IPS DF 19.7 (cell line): ENCODE measurements at regions not wholly inside any gene's neighbourhood (a gene's known extent, or its start where the extent isn't known, plus 50 kb on each side); places are given as distances from the start of the nearest gene placed in this dataset.

Source experiments
- DNase-seq: peaks from one replicate; pipeline ENCODE4 v3.0.0-alpha.2; 2013; ENCODE audit warnings: low read depth, low spot score

DNA sequence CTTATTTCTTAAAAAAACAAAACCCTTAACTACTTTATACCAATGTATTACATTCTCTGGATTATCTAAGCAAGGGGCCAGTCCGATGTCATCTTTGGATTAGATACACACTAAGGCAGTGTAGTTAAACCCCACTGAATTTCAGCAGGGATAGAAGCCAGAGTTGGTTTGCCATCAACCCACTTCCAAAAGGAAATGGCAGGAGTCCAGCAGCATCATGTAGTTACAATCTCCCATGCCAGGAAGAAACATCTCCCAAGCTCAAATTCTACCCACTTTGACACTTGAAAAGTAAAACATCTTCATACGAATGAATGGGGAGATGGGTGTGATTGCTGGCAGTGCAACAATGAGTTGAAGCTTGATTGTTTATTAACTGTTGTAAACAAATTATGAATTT lies 203.5 kb upstream of the PLXNC1 start:
- DNase-seq = no peak

DNA sequence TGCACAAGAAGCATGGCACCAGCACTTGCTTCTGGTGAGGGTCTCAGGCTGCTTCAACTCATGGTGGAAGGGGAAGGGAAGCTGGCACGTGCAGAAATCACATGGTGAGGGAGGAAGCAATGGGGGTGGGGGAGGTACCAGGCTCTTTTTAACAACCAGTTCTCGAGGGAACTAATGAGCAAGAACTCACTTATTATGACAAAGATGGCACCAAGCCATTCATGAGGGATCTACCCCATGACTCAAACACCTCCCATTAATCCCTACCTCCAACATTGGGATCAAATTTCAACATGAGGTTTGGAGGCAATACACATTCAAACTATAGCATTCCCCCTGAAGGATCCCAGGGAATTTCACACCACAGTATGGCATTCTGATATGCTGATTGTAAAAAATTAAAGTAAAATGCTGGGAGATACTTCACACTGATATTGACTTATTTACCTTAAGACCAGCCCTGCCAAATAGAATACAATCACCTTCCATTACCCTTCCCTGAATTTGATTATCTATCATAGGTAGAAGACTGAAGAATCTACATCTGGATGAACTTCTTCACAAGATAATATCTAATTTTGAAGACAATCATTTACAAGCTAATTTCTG lies 201.7 kb upstream of the PLXNC1 start:
- no peak for DNase-seq

DNA sequence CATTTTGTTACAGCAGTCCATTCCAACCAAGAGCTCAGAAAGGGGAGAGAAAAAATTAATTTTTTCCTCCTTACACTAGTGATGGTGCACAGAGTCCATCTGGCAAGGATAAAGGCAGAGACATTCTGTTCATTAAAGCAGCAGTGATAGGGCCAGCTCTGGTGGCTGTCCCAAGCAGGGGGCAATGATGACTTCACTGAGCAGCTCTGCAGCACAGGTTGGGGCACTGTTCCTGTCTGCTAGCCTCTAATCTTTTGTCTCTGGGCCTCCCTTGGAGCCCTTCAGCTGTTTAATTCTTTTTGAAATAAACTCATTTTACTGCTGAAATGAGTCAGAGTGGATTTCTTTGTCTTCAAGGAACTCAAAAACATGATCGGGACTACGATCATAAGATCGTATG lies 200.9 kb upstream of the PLXNC1 start:
- no peak for DNase-seq

DNA sequence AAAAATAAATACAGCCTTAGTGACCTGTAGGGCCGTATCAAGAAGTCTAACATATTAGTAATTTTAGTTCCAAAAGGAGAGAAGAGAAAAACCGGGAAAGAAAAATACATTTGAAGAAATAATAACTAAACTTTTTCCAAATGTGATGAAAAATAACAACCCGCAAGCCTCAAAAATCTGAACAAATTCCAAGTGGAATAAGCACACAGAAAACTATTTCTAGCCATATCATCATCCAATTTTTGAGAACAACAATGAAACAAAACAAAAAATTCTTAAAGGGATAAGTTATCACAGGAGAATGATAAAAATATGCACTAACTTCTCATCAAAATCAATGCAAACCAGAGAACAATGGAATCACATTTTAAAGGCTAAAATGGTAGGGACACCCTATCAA lies 198.1 kb upstream of the PLXNC1 start:
- no peak for DNase-seq

DNA sequence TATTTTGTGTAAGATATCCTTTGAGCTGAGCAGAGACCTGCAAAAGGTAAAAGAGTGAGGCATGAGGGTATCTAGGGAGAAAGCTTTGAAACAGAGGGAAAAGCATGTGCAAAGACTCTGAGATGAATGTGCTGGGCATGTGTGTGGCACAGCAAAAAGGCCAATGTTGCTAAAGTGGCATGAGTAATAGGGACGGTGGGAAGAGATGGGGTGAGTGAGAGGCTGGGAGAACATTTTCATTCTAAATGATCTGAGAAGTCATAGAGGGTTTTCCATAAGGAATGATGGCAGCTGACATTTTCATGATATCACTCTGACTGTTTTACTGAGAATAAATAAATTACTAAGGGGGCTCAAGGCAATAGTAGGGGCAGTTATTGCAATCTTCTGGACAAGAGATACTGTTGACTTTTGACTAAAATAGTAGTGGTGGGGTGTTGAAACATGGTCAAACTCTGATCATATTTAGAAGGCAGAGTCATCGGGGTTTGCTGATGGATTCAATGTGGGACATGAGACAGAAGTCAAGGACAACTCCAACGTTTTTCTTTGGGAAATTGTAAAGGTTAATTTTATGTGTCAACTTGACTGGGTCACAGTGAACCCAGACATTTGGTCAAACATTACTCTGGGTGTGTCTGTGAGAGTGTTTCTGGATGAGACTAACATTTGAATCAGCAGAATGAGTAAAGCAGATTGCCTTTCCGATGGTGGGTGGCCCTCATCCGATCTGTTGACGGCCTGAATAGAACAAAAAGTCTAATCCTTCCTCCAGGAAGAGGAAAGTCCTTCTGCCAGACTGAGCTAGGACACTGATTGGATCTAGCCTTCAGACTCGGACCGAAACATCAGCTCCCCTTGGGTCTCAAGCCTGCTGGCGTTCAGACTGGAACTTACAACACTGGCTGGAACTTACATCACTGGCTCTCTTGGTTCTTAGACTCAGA lies 193.9 kb upstream of the PLXNC1 start:
- no peak for DNase-seq

DNA sequence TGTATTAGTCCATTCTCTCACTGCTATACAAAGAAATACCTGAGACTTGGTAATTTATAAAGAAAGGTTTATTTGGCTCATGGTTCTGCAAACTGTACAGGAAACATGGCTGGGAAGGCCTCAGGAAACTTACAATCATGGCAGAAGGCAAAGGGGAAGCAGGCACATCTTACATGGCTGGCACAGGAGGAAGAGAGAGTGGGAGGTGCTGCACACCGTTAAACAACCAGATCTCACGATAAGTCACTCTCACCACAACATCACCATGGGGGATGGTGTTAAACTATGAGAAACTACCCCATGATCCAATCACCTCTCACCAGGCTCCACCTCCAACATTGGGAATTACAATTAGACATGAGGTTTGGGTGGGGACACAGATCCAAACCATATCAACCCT lies 191.8 kb upstream of the PLXNC1 start:
- DNase-seq = no peak

DNA sequence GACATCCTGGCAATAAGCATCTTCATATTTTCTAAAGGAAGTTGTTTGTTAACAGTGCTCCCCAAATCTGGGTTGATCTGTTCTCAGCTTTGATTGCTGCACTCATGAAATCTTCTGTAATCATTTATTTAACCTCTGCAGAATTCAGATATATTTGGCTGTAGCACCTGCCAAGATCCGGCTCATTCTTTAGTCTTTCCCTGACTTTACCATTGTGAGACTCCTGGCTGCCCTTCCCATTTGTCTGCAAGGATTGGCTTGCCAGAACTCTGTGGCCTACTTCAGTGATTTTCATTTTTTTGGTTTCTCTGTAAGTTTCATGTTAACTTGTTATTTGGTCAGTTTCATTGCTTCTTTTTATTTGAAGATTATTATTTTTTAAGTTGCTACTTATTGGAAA lies 191.2 kb upstream of the PLXNC1 start:
- no peak for DNase-seq

DNA sequence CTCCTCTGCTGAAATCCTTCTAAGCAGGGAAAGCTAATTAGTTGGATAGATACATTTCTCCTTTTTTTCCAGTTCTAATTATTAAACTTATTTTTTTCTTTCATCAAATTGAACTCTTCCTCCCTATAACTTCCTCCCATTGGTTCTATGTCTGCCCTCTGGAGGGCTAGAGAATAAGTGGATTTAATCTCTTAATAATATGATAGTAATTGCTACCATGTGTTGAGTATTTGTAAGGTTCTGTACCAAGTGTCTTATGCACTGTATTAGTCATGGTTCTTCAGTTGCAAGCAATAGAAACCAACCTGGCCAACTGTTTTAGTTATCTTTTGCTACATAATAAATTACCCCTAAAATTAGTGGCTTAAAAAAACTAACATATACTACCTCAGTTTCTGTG lies 190.5 kb upstream of the PLXNC1 start:
- no peak for DNase-seq

DNA sequence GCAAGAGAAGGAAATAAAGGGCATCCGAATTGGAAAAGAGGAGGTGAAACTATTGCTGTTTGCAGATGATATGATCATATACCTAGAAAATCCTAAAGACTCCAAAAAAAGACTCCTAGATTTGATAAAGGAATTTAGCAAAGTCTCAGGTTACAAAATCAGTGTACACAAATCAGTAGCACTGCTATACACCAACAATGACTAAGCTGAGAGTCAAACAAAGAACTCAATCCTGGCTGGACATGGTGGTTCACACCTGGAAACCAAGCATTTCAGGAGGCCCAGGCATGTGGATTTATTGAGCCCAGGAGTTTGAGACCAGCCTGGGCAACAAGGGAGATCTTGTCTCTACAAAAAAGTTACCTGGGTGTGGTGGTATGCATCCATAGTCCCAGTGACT lies 188.7 kb upstream of the PLXNC1 start:
- DNase-seq = no peak

DNA sequence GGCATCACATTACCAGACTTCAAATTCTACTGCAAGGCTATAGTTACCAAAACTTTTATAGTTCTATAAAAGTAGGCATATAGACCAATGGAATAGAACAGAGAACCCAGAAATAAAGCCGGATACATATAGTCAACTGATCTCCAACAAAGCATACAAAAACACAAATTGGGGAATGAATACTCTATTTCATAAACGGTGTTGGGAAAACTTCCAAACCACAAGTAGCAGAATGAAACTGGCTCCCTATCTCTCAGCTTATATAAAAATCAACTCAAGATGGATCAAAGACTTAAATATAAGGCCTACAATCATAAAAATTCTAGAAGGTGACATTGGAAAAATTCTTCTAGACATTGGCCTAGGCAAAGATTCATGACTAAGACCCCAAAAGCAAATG lies 187.9 kb upstream of the PLXNC1 start:
- DNase-seq = no peak

DNA sequence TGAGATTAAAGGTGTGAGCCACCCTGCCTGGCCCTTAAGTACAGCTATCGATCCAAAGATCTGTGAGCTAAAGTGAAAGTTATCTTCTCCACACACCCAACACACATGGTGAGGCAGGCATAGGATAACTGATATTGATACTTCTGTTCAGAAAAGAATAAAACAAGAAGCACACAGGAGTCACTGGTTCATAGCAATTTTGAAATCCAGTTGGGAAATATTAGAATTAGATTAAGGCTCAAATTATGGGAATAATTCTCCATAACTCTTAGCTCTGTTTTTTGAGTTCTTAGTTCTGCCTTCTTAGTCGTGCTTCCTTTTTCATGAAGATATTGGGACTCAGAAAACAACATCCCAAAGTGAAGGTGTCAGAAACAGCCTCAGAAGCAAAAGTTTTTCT lies 186.0 kb upstream of the PLXNC1 start:
- DNase-seq = no peak

DNA sequence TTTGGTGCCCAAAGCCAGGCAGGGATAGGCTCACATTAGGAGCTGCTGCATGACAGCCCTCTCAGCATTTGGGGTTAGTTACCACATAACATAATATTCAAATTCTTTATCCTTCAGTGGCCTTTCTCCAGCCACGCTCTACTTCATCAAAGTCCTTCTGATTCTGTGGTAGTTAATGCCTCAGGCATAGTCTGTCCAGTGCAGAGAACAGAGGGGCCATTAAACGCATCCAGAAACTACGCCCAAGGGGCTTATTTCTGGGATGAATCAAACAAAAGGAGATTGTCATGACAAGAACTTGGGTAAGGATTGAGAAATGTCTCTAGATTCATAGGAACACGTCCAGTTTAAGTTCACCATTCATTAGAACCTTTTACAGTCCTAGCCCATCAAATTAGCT lies 183.4 kb upstream of the PLXNC1 start:
- DNase-seq = no peak

DNA sequence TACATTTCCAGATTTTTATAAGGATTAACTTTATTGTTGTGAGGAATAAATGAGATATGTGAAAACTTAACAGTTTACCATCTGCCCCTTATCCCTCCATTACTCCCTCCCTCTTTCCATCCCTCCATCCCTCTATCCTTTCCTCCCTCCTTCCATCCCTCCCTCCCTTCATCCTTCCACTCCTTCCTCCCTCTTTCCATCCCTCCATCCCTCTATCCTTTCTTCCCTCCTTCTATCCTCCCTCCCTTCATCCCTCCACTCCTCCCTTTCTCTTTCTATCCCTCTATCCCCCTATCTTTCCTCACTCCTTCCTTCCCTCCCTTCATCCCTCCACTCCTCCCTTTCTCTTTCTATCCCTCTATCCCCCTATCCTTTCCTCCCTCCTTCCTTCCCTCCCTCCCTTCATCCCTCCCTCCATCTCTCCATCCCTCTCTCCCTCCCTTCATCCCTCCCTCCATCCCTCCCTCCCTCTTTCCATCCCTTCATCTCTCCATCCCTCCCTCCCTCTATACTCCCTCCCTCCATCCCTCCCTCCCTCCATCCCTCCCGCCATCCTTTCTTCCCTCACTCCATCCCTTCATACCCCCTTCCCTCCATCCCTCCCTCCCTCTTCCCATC lies 181.8 kb upstream of the PLXNC1 start:
- no peak for DNase-seq

DNA sequence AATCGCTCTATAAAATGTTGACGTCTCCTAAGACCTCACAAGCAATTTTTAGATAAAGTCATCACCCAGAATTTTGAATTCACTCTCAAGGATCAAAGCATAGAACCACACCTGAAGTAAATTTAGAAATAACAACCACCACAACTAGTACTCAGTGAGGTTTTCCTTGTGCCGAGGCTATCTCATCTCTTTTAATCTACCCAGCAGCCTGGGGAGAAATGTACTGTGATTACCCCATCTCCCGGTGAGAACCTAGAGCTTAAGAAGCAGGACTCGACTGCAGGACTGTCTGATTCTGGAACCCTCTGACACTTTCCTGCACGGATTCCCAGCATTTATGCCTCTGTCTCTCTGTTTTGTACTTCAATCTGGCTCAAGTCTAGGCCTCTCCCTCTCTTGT lies 180.9 kb upstream of the PLXNC1 start:
- DNase-seq = no peak

DNA sequence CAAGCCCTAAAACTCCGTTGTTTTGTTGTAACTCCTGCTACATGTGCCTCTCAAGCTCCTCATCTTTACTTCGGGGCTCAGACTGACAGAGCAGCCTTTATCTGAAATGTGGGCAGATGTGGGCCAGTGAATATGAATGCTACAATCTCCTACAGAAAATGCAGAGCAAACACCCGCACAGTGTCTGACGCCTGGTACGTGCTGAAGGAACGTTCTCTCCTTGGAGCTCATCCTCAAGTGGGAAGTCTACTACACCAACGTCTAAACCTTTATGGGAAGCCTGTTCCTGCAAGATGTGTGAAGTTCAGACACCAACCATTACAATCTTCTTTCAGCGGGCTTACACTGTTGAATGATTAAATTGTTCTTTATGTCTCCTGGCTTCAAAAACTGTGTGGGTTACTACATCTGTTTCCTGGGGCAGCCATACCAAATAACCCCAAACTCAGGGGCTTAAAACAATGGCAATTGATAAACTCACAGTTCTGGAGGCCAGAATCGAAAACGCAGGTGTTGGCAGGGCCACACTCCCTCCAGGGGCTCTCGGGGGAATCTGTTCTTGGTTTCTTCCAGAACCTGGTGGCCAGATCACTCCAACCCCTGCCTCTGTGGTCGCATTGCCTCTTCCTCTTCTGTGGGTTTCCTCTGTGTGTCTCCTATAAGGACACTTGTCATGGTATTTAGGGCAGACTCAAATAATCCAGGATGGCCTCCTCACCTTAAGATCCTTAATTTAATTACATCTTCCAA lies 179.7 kb upstream of the PLXNC1 start:
- DNase-seq = no peak

DNA sequence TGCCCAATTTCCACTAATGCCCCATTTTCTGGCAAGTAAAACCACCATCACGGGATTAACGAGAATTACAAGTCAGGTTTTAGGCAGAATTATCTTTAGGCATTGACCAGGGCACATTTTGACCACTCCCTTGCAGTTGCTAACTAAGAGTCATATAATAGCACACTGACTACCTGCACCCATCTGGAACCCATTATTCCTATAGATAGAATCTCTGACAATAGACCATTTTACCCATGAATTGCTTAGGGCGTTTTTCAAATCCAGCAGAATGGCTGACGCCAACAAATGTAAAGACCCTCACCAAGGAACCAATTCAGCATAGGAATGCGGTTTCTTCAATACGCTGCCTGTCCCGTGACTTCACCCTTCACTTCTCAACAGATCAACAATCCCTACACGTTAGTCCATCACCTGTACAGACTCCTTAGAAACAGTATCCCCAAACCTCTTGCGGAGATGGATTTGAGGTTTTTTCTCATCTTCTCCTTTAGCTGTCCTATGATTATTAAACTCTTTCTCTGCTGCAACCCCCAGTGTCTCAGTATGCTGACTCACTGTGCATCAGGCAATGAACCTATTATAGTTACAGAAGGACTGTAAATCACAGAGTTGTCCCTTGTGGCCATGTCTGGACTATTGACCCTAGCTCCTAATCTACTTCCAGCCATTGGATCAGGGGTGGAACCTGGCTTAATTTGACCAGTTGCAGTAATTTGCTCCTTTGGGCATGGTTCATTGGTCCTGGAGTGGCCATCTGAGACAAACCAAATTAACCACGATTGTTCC lies 177.3 kb upstream of the PLXNC1 start:
- no peak for DNase-seq

DNA sequence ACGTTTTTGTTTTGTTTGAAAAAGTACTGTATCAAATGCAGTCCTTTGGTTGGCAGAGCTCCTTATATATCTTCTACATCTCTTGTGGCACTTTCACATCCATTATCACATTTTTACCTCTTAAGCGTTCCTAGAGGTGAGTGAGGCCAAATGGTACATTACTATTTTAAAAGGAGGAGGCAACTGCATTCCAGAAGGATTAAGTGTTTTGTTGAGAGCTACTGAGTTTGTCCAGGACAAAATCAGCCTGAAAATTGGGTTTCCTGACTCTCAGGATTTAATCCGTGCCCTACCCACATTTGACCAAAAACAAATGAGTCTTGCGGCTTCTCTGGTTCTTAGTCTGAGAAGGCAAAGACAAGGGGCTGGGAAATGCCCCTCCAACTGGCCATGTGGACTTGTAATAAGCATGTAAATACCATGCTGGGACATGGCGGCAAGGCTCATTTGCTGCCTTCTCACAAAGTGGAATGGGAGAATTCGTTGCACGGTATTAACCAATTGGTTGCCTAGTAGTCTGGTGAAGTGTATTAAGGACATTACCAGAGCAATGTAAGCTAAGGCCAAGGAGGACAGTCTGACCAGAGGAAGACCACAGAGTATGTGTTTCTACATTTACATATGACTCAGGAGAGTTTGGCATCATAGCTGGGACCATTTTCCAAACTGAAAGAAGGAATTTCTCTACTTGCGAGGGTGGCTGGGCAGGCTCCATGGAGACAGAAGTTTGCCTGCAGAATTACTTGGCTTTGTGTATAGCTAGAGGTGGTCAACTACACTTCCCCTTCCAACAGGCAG lies 175.8 kb upstream of the PLXNC1 start:
- DNase-seq = no peak

DNA sequence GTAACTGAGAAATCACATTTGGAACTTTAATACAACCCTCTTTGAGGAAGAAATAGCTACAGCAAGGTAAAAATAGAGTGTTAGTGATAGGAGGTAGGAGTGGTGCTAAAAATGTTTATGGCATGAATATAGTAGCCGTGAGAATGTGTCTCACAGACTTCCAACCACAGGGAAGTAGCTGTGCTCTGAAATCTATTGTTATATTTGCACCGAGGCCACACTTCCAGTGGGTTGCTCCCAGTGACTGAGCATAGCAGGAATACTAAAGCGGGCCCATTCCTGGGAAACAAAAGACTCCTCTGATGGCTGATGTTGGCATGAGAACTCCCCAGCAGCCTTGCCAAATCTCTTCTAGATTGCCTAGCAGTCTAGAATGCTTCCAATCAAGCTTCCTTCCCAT lies 174.1 kb upstream of the PLXNC1 start:
- no peak for DNase-seq

DNA sequence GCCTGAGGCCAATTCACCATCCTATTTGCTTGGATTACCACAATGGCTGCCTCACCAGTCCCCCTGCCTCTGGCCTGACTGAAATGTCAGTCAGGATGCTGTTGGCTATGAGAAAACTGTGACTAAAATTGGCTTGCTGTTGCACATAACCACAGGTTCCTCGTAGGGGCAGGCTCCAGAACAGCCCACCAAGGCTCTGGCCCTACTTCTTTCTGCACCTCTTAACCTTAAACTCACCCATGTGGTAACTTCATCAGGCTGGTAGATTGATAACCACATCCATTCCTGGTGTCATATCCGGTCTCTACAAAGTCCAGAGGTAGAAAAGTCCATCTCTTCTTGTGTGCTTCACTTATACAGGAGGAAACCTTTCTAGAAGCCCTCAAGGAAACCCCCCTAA lies 172.4 kb upstream of the PLXNC1 start:
- DNase-seq = no peak

DNA sequence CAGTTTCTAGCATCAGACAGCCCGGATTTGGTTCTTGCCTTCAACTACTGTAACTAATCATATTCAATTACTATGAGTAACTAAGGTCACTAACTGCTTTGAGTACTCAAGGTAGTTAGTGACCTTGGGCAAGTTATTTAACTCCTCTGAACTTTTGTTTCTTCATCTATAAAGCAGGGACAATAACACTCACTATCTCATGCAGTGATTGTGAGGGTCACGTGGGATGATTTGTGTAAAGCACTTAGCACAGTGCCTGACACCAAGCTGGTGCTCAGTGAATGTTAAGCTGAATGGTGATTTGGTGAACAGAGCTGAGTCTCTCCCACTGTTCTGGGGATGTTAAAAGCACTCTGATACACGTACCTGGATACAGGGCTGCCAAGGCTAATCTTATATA lies 171.3 kb upstream of the PLXNC1 start:
- no peak for DNase-seq

DNA sequence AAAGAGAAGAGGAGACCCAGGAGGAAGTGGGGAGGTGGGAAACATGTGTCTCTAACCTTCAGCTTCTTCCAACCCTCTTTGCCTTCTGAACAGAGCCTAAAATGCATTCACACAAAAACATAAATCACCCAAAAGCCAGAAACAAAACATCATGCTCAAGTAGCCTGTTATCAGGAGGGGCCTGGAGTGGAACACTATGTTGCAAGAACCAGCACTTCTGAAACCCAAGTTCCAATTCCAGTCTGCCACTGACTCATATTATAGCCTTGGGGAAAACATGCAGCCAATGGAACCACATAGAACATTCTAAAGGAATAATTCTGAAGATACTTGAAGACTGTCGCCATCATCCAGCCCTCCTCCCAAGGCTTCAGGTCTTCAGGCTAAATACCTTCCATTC lies 169.8 kb upstream of the PLXNC1 start:
- no peak for DNase-seq
